ENCODE measurements at regions not wholly inside any gene's neighbourhood (a gene's known extent, or its start where the extent isn't known, plus 50 kb on each side); places are given as distances from the start of the nearest gene placed in this dataset.

DNA sequence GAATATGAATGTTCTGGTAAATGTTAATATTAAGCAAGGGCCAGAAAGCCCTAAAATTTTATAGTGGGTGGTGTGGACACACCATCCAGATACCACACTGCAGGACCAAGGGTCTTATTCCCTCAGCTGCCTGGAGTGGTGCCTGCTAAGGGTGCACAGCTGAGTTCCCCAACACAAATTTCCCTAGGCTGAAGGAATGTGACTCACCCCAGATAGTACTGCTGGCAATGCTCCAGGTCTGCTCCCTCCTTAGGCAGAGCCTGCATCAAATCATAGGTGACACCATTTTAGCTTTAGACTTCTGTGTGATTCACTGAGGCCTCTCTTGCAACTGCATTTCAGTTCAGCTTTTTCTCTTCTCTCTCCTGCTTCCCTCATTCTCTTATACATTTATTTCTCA lies 321.1 kb downstream of the SATB2 start:
- H3K9me3 Mint-ChIP-seq = peaks cover 1% of the 10 kb centered on the region
- TF ChIP-seq, protein P1, sequence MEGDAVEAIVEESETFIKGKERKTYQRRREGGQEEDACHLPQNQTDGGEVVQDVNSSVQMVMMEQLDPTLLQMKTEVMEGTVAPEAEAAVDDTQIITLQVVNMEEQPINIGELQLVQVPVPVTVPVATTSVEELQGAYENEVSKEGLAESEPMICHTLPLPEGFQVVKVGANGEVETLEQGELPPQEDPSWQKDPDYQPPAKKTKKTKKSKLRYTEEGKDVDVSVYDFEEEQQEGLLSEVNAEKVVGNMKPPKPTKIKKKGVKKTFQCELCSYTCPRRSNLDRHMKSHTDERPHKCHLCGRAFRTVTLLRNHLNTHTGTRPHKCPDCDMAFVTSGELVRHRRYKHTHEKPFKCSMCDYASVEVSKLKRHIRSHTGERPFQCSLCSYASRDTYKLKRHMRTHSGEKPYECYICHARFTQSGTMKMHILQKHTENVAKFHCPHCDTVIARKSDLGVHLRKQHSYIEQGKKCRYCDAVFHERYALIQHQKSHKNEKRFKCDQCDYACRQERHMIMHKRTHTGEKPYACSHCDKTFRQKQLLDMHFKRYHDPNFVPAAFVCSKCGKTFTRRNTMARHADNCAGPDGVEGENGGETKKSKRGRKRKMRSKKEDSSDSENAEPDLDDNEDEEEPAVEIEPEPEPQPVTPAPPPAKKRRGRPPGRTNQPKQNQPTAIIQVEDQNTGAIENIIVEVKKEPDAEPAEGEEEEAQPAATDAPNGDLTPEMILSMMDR (IDR thresholded peaks at IDR 0.05) = no peak
- ATAC-seq (no peak), DNase-seq (no peak)
- intact Hi-C loops (cut with micrococcal nuclease) = no loop called here
- no peak overlapping the region for H3K4me3 Mint-ChIP-seq
- no peaks in the 10 kb centered on the region for H3K27me3 Mint-ChIP-seq
- POLR2A ChIA-PET = no interaction called here
- CTCF ChIA-PET = no interaction called here
- no peaks in the 10 kb centered on the region for H3K36me3 Mint-ChIP-seq (ENCODE audit: low read depth)
- H3K27ac Mint-ChIP-seq = no peak overlapping the region
- no peaks in the 10 kb centered on the region for H3K4me1 Mint-ChIP-seq (ENCODE audit: low read depth)

DNA sequence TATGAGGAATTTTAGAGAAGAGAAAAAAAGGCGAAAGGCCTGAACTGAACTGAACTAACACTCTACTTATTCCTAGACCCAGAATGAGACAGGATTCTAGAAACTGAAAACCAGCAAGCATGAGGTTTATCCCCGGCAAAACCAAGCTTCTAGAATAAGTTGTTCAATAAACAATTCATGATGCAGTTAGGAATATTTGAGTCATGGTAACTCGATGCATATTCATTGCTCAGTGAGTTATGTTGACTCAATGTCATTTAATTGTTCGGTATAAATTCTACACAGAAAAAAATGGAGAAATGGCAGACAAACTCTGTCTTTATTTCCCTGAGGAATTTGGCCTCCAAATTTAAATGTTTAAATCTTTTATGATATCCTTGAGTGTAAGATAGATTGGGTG lies 321.5 kb downstream of the SATB2 start:
- no peak for ATAC-seq
- POLR2A ChIA-PET = no interaction called here
- Mint-ChIP-seq H3K27ac (no peak overlapping the region), H3K4me3 (no peak overlapping the region), H3K4me1 (ENCODE audit: low read depth) (no peaks in the 10 kb centered on the region), H3K27me3 (no peaks in the 10 kb centered on the region), H3K9me3 (peaks cover 1% of the 10 kb centered on the region), H3K36me3 (ENCODE audit: low read depth) (no peaks in the 10 kb centered on the region)
- DNase-seq = no peak
- TF ChIP-seq, protein P1 (IDR thresholded peaks at IDR 0.05) = no peak
- CTCF ChIA-PET = no interaction called here
- intact Hi-C loops (cut with micrococcal nuclease) = no loop called here

DNA sequence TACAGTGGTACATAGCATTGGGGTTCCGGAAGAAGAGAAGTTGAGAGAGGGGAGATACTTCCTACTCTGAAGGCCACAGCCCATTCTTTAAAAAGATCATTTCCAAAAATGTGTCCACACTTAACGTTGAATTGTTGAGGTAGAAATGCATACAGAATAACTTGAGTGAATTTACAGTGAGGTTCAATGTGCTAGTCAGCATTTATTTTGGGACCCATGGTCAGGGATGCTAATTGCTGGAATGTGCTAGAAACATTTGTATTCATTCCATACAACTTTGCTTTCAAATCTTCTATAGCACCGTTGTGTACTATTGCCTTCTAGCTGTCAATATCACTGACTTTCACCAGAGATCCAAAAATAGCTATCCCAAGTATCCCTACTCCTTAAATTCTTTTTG lies 325.9 kb downstream of the SATB2 start:
- TF ChIP-seq, protein P1 (IDR thresholded peaks at IDR 0.05) = no peak
- H3K4me1 Mint-ChIP-seq (ENCODE audit: low read depth) = no peaks in the 10 kb centered on the region
- no peak overlapping the region for H3K4me3 Mint-ChIP-seq
- H3K36me3 Mint-ChIP-seq (ENCODE audit: low read depth) = no peaks in the 10 kb centered on the region
- H3K27me3 Mint-ChIP-seq = no peaks in the 10 kb centered on the region
- ChIA-PET CTCF (no interaction called here), POLR2A (no interaction called here)
- ATAC-seq (no peak), DNase-seq (no peak)
- H3K27ac Mint-ChIP-seq = no peak overlapping the region
- intact Hi-C loops (cut with micrococcal nuclease) = no loop called here
- no peaks in the 10 kb centered on the region for H3K9me3 Mint-ChIP-seq

DNA sequence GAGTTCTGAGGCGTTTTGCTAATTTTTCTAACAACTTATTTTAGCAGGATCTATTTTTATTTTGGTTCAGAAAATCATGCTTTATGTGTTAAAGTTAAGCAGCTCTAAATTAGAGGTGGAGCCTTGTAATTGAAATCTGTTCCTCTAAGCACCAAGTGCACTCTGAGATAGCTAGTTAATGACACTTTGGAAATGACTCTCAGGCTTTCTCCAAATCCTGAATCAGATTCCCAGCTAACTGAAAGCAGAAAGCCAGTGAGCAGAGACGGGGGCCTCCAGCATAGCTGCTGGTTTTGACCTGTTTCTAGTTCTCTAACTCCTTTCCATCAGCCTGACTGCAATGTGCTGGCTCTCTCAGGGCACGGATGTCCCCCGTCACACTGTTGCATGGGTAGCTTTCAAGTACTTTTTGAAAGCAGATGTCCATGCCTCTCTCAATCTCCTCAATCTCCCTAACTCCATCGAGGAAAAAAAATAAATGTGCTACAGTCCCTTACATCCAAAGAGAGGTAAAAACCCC lies 326.5 kb downstream of the SATB2 start:
- Mint-ChIP-seq H3K27me3 (no peaks in the 10 kb centered on the region), H3K36me3 (ENCODE audit: low read depth) (no peaks in the 10 kb centered on the region), H3K4me3 (no peak overlapping the region), H3K4me1 (ENCODE audit: low read depth) (no peaks in the 10 kb centered on the region), H3K27ac (no peak overlapping the region), H3K9me3 (no peaks in the 10 kb centered on the region)
- ATAC-seq (no peak), DNase-seq (no peak)
- CTCF ChIA-PET = interaction anchor here (1.1 kb wide), 1 partner anchor 14 kb away, joined by 3 read pairs; no protein-coding TSS in a partner anchor
- POLR2A ChIA-PET = no interaction called here
- TF ChIP-seq, protein P1 (IDR thresholded peaks at IDR 0.05) = no peak
- intact Hi-C loops (cut with micrococcal nuclease) = no loop called here

DNA sequence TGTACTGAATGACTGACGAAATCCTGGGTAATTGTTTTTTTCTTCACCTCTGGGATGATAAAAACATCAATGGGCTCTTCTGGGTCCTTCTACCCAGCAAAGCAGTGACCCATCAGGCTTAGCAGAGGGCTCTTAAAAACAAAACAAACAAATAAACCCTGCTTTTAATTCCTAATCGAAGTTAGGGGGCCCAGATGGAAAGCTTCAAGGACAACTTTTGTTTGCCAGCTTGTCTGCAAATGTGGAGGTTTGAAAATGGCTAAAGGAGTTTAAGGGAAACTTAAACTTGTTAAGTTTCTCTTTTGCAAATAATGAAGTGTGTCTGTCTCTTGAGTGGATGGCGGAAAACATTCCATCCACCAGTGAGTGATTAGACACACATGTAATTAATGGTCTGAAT lies 327.2 kb downstream of the SATB2 start:
- H3K4me1 Mint-ChIP-seq (ENCODE audit: low read depth) = no peaks in the 10 kb centered on the region
- CTCF ChIA-PET = interaction anchor here (1.1 kb wide), 1 partner anchor 13 kb away, joined by 3 read pairs; no protein-coding TSS in a partner anchor
- H3K27ac Mint-ChIP-seq = no peak overlapping the region
- no peak for ATAC-seq
- H3K9me3 Mint-ChIP-seq = no peaks in the 10 kb centered on the region
- intact Hi-C loops (cut with micrococcal nuclease) = no loop called here
- POLR2A ChIA-PET = no interaction called here
- DNase-seq = no peak
- TF ChIP-seq, protein P1 (IDR thresholded peaks at IDR 0.05) = no peak
- no peaks in the 10 kb centered on the region for H3K27me3 Mint-ChIP-seq
- H3K36me3 Mint-ChIP-seq (ENCODE audit: low read depth) = no peaks in the 10 kb centered on the region
- no peak overlapping the region for H3K4me3 Mint-ChIP-seq

Measured in activated CD8-positive, alpha-beta T cell treated with anti-CD3 and anti-CD28 coated beads for 36 hours (primary cell).